Bronchial epithelial cell (primary cell): ENCODE measurements at regions not wholly inside any gene's neighbourhood (a gene's known extent, or its start where the extent isn't known, plus 50 kb on each side); places are given as distances from the start of the nearest gene placed in this dataset.

Source experiments
- DNase-seq: peaks from one replicate; pipeline ENCODE4 v3.0.0-alpha.2; 2010; ENCODE audit warnings: low read depth
- FAIRE-seq: peaks from 2 replicates; lab custom pipeline; 2011; peaks lifted over from hg19 to GRCh38; lab: Jason Lieb, UNC
- H3K27me3 ChIP-seq: 2 replicates; pipeline ENCODE4 v1.5.1; 2011; ENCODE audit warnings: low read length; ENCODE audit not compliant: control insufficient read depth, insufficient read depth
- H3K36me3 ChIP-seq: 2 replicates; pipeline ENCODE4 v1.5.1; 2011; ENCODE audit warnings: low read length; ENCODE audit not compliant: control insufficient read depth, insufficient read depth
- H3K4me3 ChIP-seq: 2 replicates; pipeline ENCODE4 v1.5.1; 2011; ENCODE audit warnings: mild to moderate bottlenecking, low read depth, low read length, control low read depth
- CTCF ChIP-seq: IDR thresholded peaks from 2 replicates; pipeline ENCODE4 v1.5.1; 2011; ENCODE audit warnings: mild to moderate bottlenecking, moderate library complexity, low read length, control low read depth, inconsistent platforms; ENCODE audit not compliant: insufficient read depth, severe bottlenecking

DNA sequence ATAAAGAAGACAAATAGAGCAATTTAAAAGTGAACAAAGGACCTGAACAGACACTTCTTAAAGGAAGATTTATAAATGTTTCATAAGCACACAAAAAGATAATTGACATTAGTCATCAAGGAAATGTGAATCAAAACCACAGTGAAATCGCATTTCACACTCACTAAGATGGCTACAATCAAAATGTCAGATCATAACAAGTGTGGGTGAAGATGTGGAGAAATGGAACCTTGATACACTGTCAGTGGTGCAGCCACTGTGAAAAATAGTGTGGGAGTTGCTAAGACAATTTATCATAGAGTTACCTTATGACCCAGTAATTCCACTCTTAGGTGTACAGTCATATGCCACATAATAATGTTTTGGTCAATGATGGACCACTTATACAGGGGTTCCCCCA, 54.5 kb upstream of the HTR4 start:
- Histone ChIP-seq H3K36me3 (no peaks in the 10 kb centered on the region), H3K27me3 (no peaks in the 10 kb centered on the region), H3K4me3 (no peak overlapping the region)
- TF ChIP-seq CTCF: no peak
- FAIRE-seq (no peak), DNase-seq (peak; percentile 44)

GRCh38 chr5:148711961-148712360, 57.6 kb upstream of the HTR4 start:
- Histone ChIP-seq H3K36me3 (no peaks in the 10 kb centered on the region), H3K4me3 (no peak overlapping the region), H3K27me3 (no peaks in the 10 kb centered on the region)
- TF ChIP-seq CTCF: no peak
- FAIRE-seq (no peak), DNase-seq (no peak)

DNA sequence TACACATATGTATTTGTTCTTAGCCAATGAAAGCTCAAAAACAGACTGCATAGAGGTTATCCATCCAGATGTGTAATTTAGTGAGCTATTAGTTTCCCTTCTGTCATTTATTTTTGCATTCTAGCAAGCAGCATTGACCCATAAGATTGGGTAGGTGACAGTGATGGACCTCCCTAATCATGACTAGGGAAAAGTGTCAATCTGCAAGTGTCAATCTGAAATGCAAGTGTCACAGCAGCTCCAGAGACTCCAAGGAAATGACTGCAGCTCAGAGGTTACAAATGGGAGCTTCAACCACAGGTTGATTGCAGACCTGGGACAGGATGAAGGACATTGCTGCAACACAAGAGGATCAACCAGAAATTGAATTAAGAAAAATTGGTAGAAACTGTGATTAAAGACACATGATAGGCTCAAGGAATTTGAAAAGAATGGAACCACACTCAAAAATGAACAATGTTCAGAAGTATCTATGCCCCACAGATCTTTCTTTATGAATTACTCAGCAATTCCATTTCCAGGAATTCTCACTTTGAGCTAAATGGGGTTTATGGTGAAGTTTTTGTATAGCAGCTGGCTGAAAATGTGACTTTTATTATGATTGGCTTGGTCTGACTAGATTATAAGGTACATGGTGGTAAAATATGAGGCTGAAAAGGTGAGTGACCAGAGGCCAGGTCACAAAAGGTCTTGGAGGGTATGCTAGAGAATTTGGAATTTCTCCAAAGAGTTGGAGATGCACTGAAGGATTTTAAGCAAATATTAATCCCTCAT, 59.6 kb upstream of the HTR4 start:
- DNase-seq: no peak
- no peak overlapping the region for H3K4me3 ChIP-seq
- no peak for TF ChIP-seq CTCF
- H3K27me3 ChIP-seq: no peaks in the 10 kb centered on the region
- no peaks in the 10 kb centered on the region for H3K36me3 ChIP-seq
- no peak for FAIRE-seq

DNA sequence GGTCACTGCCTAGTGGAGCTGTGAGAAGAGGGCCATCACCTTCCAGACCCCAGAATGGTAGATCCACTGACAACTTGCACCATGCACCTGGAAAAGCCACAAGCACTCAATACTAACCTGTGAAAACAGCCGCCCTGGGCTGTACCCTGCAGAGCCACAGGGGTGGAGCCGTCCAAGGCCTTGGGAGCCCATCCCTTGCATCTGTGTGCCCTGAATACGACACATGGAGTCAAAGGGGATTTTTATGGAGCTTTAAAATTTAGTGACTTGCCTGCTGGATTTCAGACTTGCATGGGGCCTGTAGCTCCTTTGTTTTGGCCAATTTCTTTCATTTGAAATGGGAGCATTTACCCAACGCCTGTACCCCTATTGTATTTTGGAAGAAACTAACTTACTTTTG, 62.4 kb upstream of the HTR4 start:
- no peak overlapping the region for H3K4me3 ChIP-seq
- DNase-seq: no peak
- H3K27me3 ChIP-seq: peaks cover 2% of the 10 kb centered on the region
- FAIRE-seq: no peak
- TF ChIP-seq CTCF: no peak
- no peaks in the 10 kb centered on the region for H3K36me3 ChIP-seq

DNA sequence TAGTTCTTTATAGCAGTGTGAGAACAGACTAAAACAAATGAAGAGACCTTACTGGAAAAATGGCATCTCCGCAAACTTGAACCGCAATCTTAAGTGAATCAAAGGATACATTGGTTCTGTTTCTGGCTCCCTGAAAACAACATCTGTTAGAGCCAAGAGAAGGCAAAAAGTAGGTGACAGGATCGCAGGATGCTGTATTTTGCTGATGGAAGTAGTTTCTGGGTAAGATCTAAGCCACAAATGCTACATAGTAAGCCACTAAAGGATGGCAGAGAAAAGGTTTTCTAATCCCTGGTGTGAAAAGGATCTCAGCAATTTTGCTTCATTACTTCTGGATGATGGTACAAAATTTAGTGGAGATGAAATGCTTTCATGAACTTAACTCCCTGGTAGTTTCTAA, 63.3 kb upstream of the HTR4 start:
- Histone ChIP-seq H3K4me3 (no peak overlapping the region), H3K27me3 (peaks cover 2% of the 10 kb centered on the region), H3K36me3 (no peaks in the 10 kb centered on the region)
- FAIRE-seq (no peak), DNase-seq (no peak)
- no peak for TF ChIP-seq CTCF

DNA sequence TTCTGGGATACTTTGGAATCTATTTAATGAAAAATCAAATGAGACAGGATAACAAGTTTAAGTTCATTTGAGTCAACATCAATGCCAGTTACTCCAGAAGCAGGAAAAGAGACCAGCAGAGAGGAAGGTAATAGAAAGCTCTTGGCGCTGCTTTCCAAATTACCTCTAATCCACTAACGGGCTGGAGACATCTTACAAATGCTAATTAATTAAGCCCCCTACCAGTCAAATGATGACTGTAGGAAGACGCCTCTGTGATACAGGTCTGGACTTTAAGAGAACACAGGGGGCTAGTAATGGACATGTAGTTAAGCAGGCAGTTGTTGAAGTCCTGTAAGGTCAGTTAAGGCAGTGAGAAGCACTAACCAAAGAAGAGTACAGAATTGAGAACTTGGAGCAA, 65.3 kb upstream of the HTR4 start:
- no peak overlapping the region for H3K4me3 ChIP-seq
- DNase-seq (no peak), FAIRE-seq (no peak)
- H3K27me3 ChIP-seq: peaks cover 3% of the 10 kb centered on the region
- no peaks in the 10 kb centered on the region for H3K36me3 ChIP-seq
- no peak for TF ChIP-seq CTCF
